Heart right ventricle (tissue), 16 donors: ENCODE measurements at regions not wholly inside any gene's neighbourhood (a gene's known extent, or its start where the extent isn't known, plus 50 kb on each side); places are given as distances from the start of the nearest gene placed in this dataset.

Experiments
- ATAC-seq, 8 donors: fragments of 200-7000 bp; cut with Tn5 transposase; one replicate each; pipeline ENCODE4 v1.9.1; 2020; ENCODE audit warnings: mild to moderate bottlenecking in 8 of 8, moderate library complexity in 8 of 8, moderate number of reproducible peaks in 1 of 8
- DNase-seq, 2 donors: peaks; one replicate each; pipeline ENCODE4 v3.0.0-alpha.2; 2020
- H3K27ac ChIP-seq, 10 donors: fragments of 200-600 bp; sonication (generic) in 2 of 10; one replicate each; pipeline versions ENCODE4 v1.5.0 to v1.8.0; 2020 to 2022; ENCODE audit warnings: mild to moderate bottlenecking in 3 of 10
- H3K27me3 ChIP-seq, 7 donors: fragments of 200-600 bp; one replicate each; pipeline ENCODE4 v1.8.0; 2021 to 2022; ENCODE audit warnings: mild to moderate bottlenecking in 2 of 7
- H3K36me3 ChIP-seq, 9 donors: fragments of 200-600 bp; sonication (generic) in 1 of 9; one replicate each; pipeline versions ENCODE4 v1.5.0 to v1.8.0; 2020 to 2022; ENCODE audit warnings: mild to moderate bottlenecking in 2 of 9
- H3K4me1 ChIP-seq, 9 donors: fragments of 200-600 bp; sonication (generic) in 1 of 9; one replicate each; pipeline versions ENCODE4 v1.5.0 to v1.8.0; 2020 to 2022; ENCODE audit warnings: mild to moderate bottlenecking in 4 of 9
- H3K4me3 ChIP-seq, 10 donors: fragments of 200-600 bp; sonication (generic) in 2 of 10; one replicate each; pipeline versions ENCODE4 v1.5.0 to v1.8.0; 2020 to 2022; ENCODE audit warnings: mild to moderate bottlenecking in 7 of 10, moderate library complexity in 2 of 10
- H3K9me3 ChIP-seq, 11 donors: fragments of 200-600 bp in 10 of 11; sonication (generic) in 2 of 11; one replicate each; pipeline versions ENCODE4 v1.5.0 to v1.8.0; 2013 to 2022; ENCODE audit warnings: mild to moderate bottlenecking in 2 of 11, control low read depth in 1 of 11, moderate library complexity in 1 of 11
- CTCF ChIP-seq, 9 donors: fragments of 200-600 bp; sonication (generic) in 2 of 9; IDR thresholded peaks; one replicate each; pipeline versions ENCODE4 v1.5.0 to v1.8.0; 2021 to 2022; ENCODE audit warnings: antibody characterized with exemption in 9 of 9, mild to moderate bottlenecking in 5 of 9, moderate library complexity in 1 of 9
- WGBS, 2 donors: extraction: QIAGEN DNeasy Blood & Tissue Kit; methylation state at CpG; one replicate each; pipeline ENCODE4 v1.1.7; 2013; ENCODE audit warnings: inconsistent platforms in 1 of 2; 5-methylcytosine and 5-hydroxymethylcytosine counted together
- intact Hi-C, 10 donors: fragments of 100-400 bp; cut with DNase I; formaldehyde crosslinking; loops; one replicate each; pipeline versions ENCODE4 v1.11.1 to v1.14.2; 2022
- donor health status: Arrhythmogenic right ventricular cardiomyopathy.
- donor health status: ischemic (EF 13 %, LVEDD 7.1; RV severe dilation, severe dysfunction).
- donor health status: healthy with polysubstance abuse.
- donor health status: DM: no; HTN: yes; CAD: no.
- donor health status: DM: no; HTN: no; CAD: no.
- donor health status: ischemic (EF 25% LVEDD 6.9; RV normal size, moderate dysfunction).
- donor health status: ischemic (EF 25% LVEDD 5.7; RV mildly dilated, moderate dysfunction).
- donor health status: healthy.
- donor health status: DM: yes; HTN: yes; CAD: no.
- donor health status: Ischemic cardiomyopathy.
- donor health status: ischemic (EF 35%, LVEDD 5.7; RV mildly dilated, moderate dysfunction).
- donor health status: nonischemic (EF 11% LVEDD 7.7; RV severe dilation, severe dysfunction).
- donor health status: DM: yes; HTN: yes; CAD: no.
- donor health status: PGD.
- donor health status: ischemic (EF 29% LVEDD 5.4; RV normal size, mild dysfunction).
- donor health status: nonischemic (EF 23%, LVEDD 6.1; RV moderate dilation, normal function).

GRCh38 chr10:56606202-56606601, 245.1 kb upstream of the ZWINT start:
- Histone ChIP-seq H3K9me3 (no peaks in the 10 kb centered on the region), H3K4me1 (no peaks in the 10 kb centered on the region), H3K36me3 (no peaks in the 10 kb centered on the region), H3K4me3 (no peak overlapping the region), H3K27ac (no peak overlapping the region), H3K27me3 (no peaks in the 10 kb centered on the region)
- intact Hi-C loops: no loop called here
- ATAC-seq: no peak
- TF ChIP-seq CTCF (IDR thresholded peaks at IDR 0.05): no peak
- 69 to 70% methylated on average over 1 of the region's 1 CpG for WGBS, 2 donors
- DNase-seq: no peak

DNA sequence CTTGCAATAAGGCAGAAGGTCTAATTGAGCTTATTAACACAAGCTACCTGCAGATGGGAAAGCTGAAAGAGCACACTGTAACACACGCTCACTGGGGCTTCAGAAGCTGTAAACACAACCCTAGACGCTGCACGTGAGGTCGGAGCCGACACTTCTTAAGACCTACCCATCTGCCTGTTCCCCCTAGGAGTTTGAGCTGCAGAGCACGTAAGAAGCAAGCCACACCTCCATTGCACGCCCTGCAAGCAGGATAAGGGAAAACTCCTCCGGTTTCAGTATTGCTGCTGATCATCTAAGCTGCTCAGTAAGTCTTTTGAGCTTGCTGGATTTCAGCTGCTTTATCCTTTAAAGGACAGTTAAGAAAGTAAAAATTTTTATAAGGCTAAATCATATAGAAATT, 244.0 kb upstream of the ZWINT start:
- no peak overlapping the region for H3K4me3 ChIP-seq
- H3K36me3 ChIP-seq: no peaks in the 10 kb centered on the region
- WGBS, 2 donors: 22 to 26% methylated on average over 8 of the region's 8 CpGs
- intact Hi-C loops: no loop called here
- DNase-seq: no peak
- H3K27ac ChIP-seq: no peak overlapping the region
- no peaks in the 10 kb centered on the region for H3K9me3 ChIP-seq
- no peaks in the 10 kb centered on the region for H3K4me1 ChIP-seq
- no peak for ATAC-seq
- TF ChIP-seq CTCF (IDR thresholded peaks at IDR 0.05): no peak
- no peaks in the 10 kb centered on the region for H3K27me3 ChIP-seq

DNA sequence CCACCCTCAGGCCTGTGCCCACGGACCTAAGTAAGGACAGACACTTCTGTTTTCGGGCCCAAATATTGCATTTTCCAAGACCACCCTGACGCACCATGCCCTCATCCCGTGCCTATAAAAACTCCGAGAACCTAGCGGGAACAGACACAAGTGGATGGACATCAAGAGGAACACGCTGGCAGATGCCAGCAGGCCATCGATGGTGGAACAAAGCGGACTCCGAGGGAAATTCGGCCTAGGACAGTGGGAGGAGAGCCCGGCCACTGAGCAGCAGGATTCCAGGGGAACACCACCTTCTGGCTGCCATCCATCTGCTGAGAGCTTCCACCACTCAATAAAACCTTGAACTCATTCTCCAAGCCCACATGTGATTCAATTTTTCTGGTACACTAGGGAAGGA, 243.6 kb upstream of the ZWINT start:
- TF ChIP-seq CTCF (IDR thresholded peaks at IDR 0.05): no peak
- WGBS, 2 donors: 81 to 84% methylated on average over 12 of the region's 12 CpGs
- ATAC-seq: no peak

DNA sequence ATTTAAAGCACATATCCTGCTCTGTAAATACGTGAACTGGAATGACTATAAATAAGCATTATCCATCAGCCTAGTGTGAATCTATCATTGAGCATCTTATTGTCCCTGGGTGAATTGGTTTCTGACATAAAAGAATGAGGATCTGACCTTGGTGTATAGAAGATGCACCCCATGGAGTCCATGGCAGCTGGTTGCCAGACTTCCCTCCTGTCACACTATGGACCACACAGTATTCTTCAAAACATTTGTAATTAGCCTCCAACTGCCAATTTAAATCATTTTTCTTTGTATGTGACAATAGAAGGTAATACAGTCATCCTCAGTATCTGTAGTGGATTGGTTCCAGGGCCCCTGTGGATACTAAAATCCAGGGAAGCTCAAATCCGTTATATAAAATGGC, 238.1 kb upstream of the ZWINT start:
- intact Hi-C loops: no loop called here

More for the DNA sequence above, 243.6 kb upstream of the ZWINT start:
- DNase-seq: no peak
- H3K27me3 ChIP-seq: no peaks in the 10 kb centered on the region
- H3K27ac ChIP-seq: no peak overlapping the region
- intact Hi-C loops: no loop called here
- no peaks in the 10 kb centered on the region for H3K9me3 ChIP-seq
- no peak overlapping the region for H3K4me3 ChIP-seq
- no peaks in the 10 kb centered on the region for H3K36me3 ChIP-seq
- no peaks in the 10 kb centered on the region for H3K4me1 ChIP-seq

More for the DNA sequence above, 238.1 kb upstream of the ZWINT start:
- ATAC-seq (no peak), DNase-seq (no peak)
- Histone ChIP-seq H3K27ac (no peak overlapping the region), H3K9me3 (no peaks in the 10 kb centered on the region), H3K36me3 (no peaks in the 10 kb centered on the region), H3K4me1 (no peaks in the 10 kb centered on the region), H3K4me3 (no peak overlapping the region), H3K27me3 (no peaks in the 10 kb centered on the region)
- 43 to 75% methylated on average over 2 of the region's 2 CpGs for WGBS, 2 donors
- no peak for TF ChIP-seq CTCF (IDR thresholded peaks at IDR 0.05)
